CD4-positive, alpha-beta memory T cell (primary cell): ENCODE measurements at regions not wholly inside any gene's neighbourhood (a gene's known extent, or its start where the extent isn't known, plus 50 kb on each side); places are given as distances from the start of the nearest gene placed in this dataset.
"Not testable (repeated sequence)": the region's sequence is repeated elsewhere in the genome, so short reads cannot be mapped to it uniquely, and the experiment has no call there.

Source experiments
- CTCF ChIA-PET: fragments of 350-600 bp; sonication (Branson Sonifier 250); formaldehyde crosslinking; loops from one replicate; lab custom pipeline; 2021; ENCODE audit warnings: inconsistent platforms; ENCODE audit not compliant: partially characterized antibody; lab: Charles Lee
- POLR2A ChIA-PET: fragments of 350-600 bp; sonication (Branson Sonifier 250); formaldehyde crosslinking; loops from one replicate; lab custom pipeline; 2021; ENCODE audit not compliant: partially characterized antibody; lab: Charles Lee
- DNase-seq, 5 donors: peaks; one replicate each; pipeline versions ENCODE4 v3.0.0 to v3.0.0-alpha.2; 2020 to 2022; ENCODE audit warnings: mixed read lengths in 1 of 5
- H3K27ac ChIP-seq: one replicate; pipeline ENCODE4 v1.7.0; 2013; ENCODE audit warnings: low read depth, low read length
- H3K27me3 ChIP-seq: 2 replicates; pipeline ENCODE4 v1.7.0; 2013; ENCODE audit warnings: mild to moderate bottlenecking, low read length, moderate library complexity; ENCODE audit not compliant: insufficient read depth
- H3K36me3 ChIP-seq: 2 replicates; pipeline ENCODE4 v1.7.0; 2013; ENCODE audit warnings: mild to moderate bottlenecking, low read length, moderate library complexity; ENCODE audit not compliant: insufficient read depth
- H3K4me1 ChIP-seq: 2 replicates; pipeline ENCODE4 v1.7.0; 2013; ENCODE audit warnings: mild to moderate bottlenecking, low read length, moderate library complexity; ENCODE audit not compliant: insufficient read depth
- H3K4me3 ChIP-seq, 2 donors: one replicate each; pipeline ENCODE4 v1.7.0; 2013; ENCODE audit warnings: low read length in 2 of 2, mild to moderate bottlenecking in 1 of 2
- H3K9me3 ChIP-seq, 2 donors: one replicate each; pipeline ENCODE4 v1.7.0; 2013; ENCODE audit warnings: low read length in 2 of 2, control low read depth in 1 of 2; ENCODE audit not compliant: control insufficient read depth in 1 of 2
- H3K27ac Mint-ChIP-seq, 7 donors: one replicate each; pipeline ENCODE4 v1.8.0; 2020 to 2021; ENCODE audit warnings: mixed read lengths in 7 of 7, mild to moderate bottlenecking in 6 of 7, inconsistent platforms in 3 of 7, moderate library complexity in 3 of 7
- H3K27me3 Mint-ChIP-seq, 2 donors: one replicate each; pipeline ENCODE4 v1.8.0; 2020 to 2021; ENCODE audit warnings: mixed read lengths in 2 of 2
- H3K36me3 Mint-ChIP-seq, 2 donors: one replicate each; pipeline ENCODE4 v1.8.0; 2020 to 2021; ENCODE audit warnings: mixed read lengths in 2 of 2, inconsistent platforms in 1 of 2, mild to moderate bottlenecking in 1 of 2
- H3K4me1 Mint-ChIP-seq, 4 donors: one replicate each; pipeline ENCODE4 v1.8.0; 2020 to 2021; ENCODE audit warnings: mixed read lengths in 4 of 4, mild to moderate bottlenecking in 1 of 4
- H3K4me3 Mint-ChIP-seq, 8 donors: one replicate each; pipeline ENCODE4 v1.8.0; 2020 to 2021; ENCODE audit warnings: mixed read lengths in 8 of 8, mild to moderate bottlenecking in 7 of 8, moderate library complexity in 6 of 8, inconsistent platforms in 3 of 8
- H3K9me3 Mint-ChIP-seq, 8 donors: one replicate each; pipeline ENCODE4 v1.8.0; 2020 to 2021; ENCODE audit warnings: mixed read lengths in 8 of 8, mild to moderate bottlenecking in 5 of 8, inconsistent platforms in 3 of 8, moderate library complexity in 1 of 8
- intact Hi-C: fragments of 100-400 bp; cut with micrococcal nuclease; formaldehyde crosslinking; loops from one replicate; pipeline ENCODE4 v1.15.1; 2023

GRCh38 chrX:99988532-99988931, 421.5 kb downstream of the PCDH19 start:
- DNase-seq, H3K27ac ChIP-seq, H3K4me1 ChIP-seq, H3K9me3 Mint-ChIP-seq, H3K36me3 Mint-ChIP-seq, H3K27me3 ChIP-seq, intact Hi-C loops, H3K4me3 ChIP-seq, H3K4me3 Mint-ChIP-seq, POLR2A ChIA-PET, H3K27me3 Mint-ChIP-seq, H3K4me1 Mint-ChIP-seq, CTCF ChIA-PET, H3K36me3 ChIP-seq, H3K27ac Mint-ChIP-seq, H3K9me3 ChIP-seq: not testable (repeated sequence)

GRCh38 chrX:99973572-99974226, 436.4 kb downstream of the PCDH19 start:
- Histone ChIP-seq H3K4me3 (no peak overlapping the region), H3K27me3 (no peaks in the 10 kb centered on the region), H3K27ac (no peak overlapping the region), H3K36me3 (no peaks in the 10 kb centered on the region), H3K4me1 (no peaks in the 10 kb centered on the region), H3K9me3 (no peaks in the 10 kb centered on the region)
- intact Hi-C loops = no loop called here
- Mint-ChIP-seq H3K4me1 (no peaks in the 10 kb centered on the region), H3K27ac (no peak overlapping the region), H3K36me3 (no peaks in the 10 kb centered on the region), H3K27me3 (no peaks in the 10 kb centered on the region), H3K9me3 (peaks cover 0 to 3% (median 0%) of the 10 kb centered on the region in 8 donors), H3K4me3 (no peak overlapping the region)
- no peak for DNase-seq
- ChIA-PET POLR2A (no interaction called here), CTCF (no interaction called here)

DNA sequence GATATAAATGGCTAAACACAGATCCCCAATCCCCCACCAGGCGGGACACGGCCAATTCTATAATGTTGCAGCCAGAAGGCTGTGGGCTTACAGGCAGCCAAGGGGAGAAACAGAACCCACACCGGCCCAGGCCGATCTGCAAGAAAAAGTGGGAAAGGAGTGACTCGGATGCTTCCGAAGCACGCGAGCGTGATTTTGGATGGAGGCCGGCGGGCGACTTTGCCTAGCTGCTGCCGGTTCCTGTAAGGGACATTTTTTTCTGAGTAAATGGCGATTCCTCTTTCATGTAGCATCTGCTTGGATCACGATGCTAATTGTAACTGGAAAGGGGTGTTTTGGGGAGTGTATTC, 470.2 kb downstream of the PCDH19 start:
- CTCF ChIA-PET = no interaction called here
- Mint-ChIP-seq H3K27ac (no peak overlapping the region), H3K9me3 (peaks cover 0 to 3% (median 0%) of the 10 kb centered on the region in 8 donors), H3K36me3 (no peaks in the 10 kb centered on the region), H3K4me3 (no peak overlapping the region), H3K27me3 (no peaks in the 10 kb centered on the region), H3K4me1 (no peaks in the 10 kb centered on the region)
- Histone ChIP-seq H3K27me3 (no peaks in the 10 kb centered on the region), H3K36me3 (no peaks in the 10 kb centered on the region), H3K27ac (no peak overlapping the region), H3K4me1 (no peaks in the 10 kb centered on the region), H3K9me3 (no peaks in the 10 kb centered on the region), H3K4me3 (no peak overlapping the region)
- DNase-seq = no peak
- POLR2A ChIA-PET = no interaction called here
- intact Hi-C loops = no loop called here

GRCh38 chrX:99939206-99939882, 470.7 kb downstream of the PCDH19 start:
- H3K27ac Mint-ChIP-seq, H3K36me3 ChIP-seq, H3K4me1 Mint-ChIP-seq, H3K4me3 ChIP-seq, H3K27ac ChIP-seq, intact Hi-C loops, H3K4me1 ChIP-seq, H3K27me3 Mint-ChIP-seq, H3K9me3 ChIP-seq, DNase-seq, H3K27me3 ChIP-seq, CTCF ChIA-PET, H3K36me3 Mint-ChIP-seq, POLR2A ChIA-PET, H3K4me3 Mint-ChIP-seq, H3K9me3 Mint-ChIP-seq: not testable (repeated sequence)

DNA sequence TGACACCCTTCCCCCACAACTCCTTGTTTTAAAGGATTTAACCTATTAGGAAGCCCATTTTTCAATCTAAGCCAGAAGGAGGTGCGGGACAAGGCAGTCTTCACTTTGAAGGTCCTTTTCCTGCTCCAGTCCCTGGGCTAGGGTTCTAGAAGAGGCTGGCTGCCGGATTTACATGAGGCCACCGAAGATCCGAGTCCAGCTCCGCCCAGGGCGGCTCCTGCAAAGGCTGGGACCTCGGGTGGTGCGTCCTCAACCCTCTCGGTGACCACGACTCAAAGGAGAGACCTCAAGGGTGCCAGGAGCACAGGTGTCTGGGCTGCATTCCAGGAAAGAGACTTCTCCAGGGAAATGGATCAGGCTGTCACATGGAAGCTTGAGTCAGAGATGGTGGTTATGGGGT, 471.6 kb downstream of the PCDH19 start:
- H3K9me3 Mint-ChIP-seq = peaks cover 0 to 3% (median 0%) of the 10 kb centered on the region in 8 donors
- no peaks in the 10 kb centered on the region for H3K36me3 ChIP-seq
- intact Hi-C loops = no loop called here
- H3K27me3 ChIP-seq = no peaks in the 10 kb centered on the region
- H3K27ac Mint-ChIP-seq = no peak overlapping the region
- no peaks in the 10 kb centered on the region for H3K4me1 ChIP-seq
- CTCF ChIA-PET = no interaction called here
- H3K36me3 Mint-ChIP-seq = no peaks in the 10 kb centered on the region
- H3K4me3 ChIP-seq = no peak overlapping the region
- H3K9me3 ChIP-seq = no peaks in the 10 kb centered on the region
- H3K4me3 Mint-ChIP-seq = no peak overlapping the region
- DNase-seq = no peak
- no peaks in the 10 kb centered on the region for H3K27me3 Mint-ChIP-seq
- no peak overlapping the region for H3K27ac ChIP-seq
- no peaks in the 10 kb centered on the region for H3K4me1 Mint-ChIP-seq
- POLR2A ChIA-PET = no interaction called here

- intact Hi-C loops = no loop called here
- Histone ChIP-seq H3K9me3 (no peaks in the 10 kb centered on the region), H3K4me1 (no peaks in the 10 kb centered on the region), H3K27ac (no peak overlapping the region), H3K4me3 (no peak overlapping the region), H3K27me3 (no peaks in the 10 kb centered on the region), H3K36me3 (no peaks in the 10 kb centered on the region)
- Mint-ChIP-seq H3K4me3 (no peak overlapping the region), H3K27me3 (no peaks in the 10 kb centered on the region), H3K9me3 (peaks cover 0 to 2% (median 0%) of the 10 kb centered on the region in 8 donors), H3K27ac (no peak overlapping the region), H3K4me1 (no peaks in the 10 kb centered on the region), H3K36me3 (no peaks in the 10 kb centered on the region)
- DNase-seq = no peak
- ChIA-PET POLR2A (no interaction called here), CTCF (no interaction called here)
These were observed 476.2 kb downstream of the PCDH19 start for GRCh38 chrX:99933865-99934264.

DNA sequence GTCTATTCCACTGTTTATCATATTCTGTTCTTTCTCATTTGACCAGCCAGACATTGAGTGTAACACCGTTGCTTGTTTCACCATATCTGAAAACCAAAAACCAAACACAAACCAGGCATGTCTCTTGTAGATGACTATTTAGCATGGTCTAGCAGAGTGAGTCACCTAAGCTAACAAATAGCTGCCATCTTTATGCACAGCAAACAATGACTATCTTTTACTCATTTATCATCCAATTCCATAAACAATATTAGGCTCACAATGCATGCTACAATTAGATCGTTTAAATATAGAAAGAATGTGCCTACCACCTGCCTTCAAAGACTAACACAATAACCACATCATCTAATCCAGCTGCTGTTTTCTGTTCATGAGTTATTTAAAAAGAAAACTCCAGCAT, 495.4 kb downstream of the PCDH19 start:
- Mint-ChIP-seq H3K36me3 (no peaks in the 10 kb centered on the region), H3K4me3 (no peak overlapping the region), H3K4me1 (no peaks in the 10 kb centered on the region), H3K27ac (no peak overlapping the region), H3K27me3 (no peaks in the 10 kb centered on the region), H3K9me3 (peaks cover 0 to 2% (median 0%) of the 10 kb centered on the region in 8 donors)
- no peak overlapping the region for H3K4me3 ChIP-seq
- no peaks in the 10 kb centered on the region for H3K9me3 ChIP-seq
- intact Hi-C loops = no loop called here
- no peaks in the 10 kb centered on the region for H3K36me3 ChIP-seq
- H3K27ac ChIP-seq = no peak overlapping the region
- CTCF ChIA-PET = no interaction called here
- POLR2A ChIA-PET = no interaction called here
- no peak for DNase-seq
- no peaks in the 10 kb centered on the region for H3K27me3 ChIP-seq
- H3K4me1 ChIP-seq = no peaks in the 10 kb centered on the region
